Ovary (tissue), 3 donors: ENCODE measurements at regions not wholly inside any gene's neighbourhood (a gene's known extent, or its start where the extent isn't known, plus 50 kb on each side); places are given as distances from the start of the nearest gene placed in this dataset.

Source experiments
- CTCF ChIP-seq, 3 donors: fragments of 450-650 bp in 2 of 3; fragments of 200-600 bp in 1 of 3; IDR thresholded peaks; one replicate each; pipeline versions ENCODE4 v1.5.1 to v1.8.0; 2016 to 2022; ENCODE audit warnings: antibody characterized with exemption in 3 of 3, mild to moderate bottlenecking in 1 of 3
- POLR2A ChIP-seq: fragments of 450-650 bp; IDR thresholded peaks from one replicate; pipeline ENCODE4 v1.6.1; 2017; ENCODE audit warnings: antibody characterized with exemption, mild to moderate bottlenecking, moderate library complexity
- donor health status: DM: no; HTN: no; CAD: no.

- TF ChIP-seq CTCF (IDR thresholded peaks at IDR 0.05) (no peak), POLR2A (no peak)
Measured at GRCh38 chr2:138177693-138178092, 213.4 kb downstream of the HNMT start.
